Ishikawa (cell line): ENCODE measurements at regions not wholly inside any gene's neighbourhood (a gene's known extent, or its start where the extent isn't known, plus 50 kb on each side); places are given as distances from the start of the nearest gene placed in this dataset.

Source experiments
- CEBPB ChIP-seq: IDR thresholded peaks from 2 replicates; pipeline ENCODE4 v1.6.1; 2012
- CREB1 ChIP-seq: IDR thresholded peaks from 2 replicates; pipeline ENCODE4 v1.6.1; 2012; ENCODE audit warnings: low read depth
- EGR1 ChIP-seq: IDR thresholded peaks from 2 replicates; pipeline ENCODE4 v1.6.1; 2012
- EP300 ChIP-seq: IDR thresholded peaks from 2 replicates; pipeline ENCODE4 v1.6.1; 2012; ENCODE audit warnings: borderline replicate concordance
- FOXM1 ChIP-seq: IDR thresholded peaks from 2 replicates; pipeline ENCODE4 v1.6.1; 2012; ENCODE audit warnings: low read depth, borderline replicate concordance
- NFIC ChIP-seq: IDR thresholded peaks from 2 replicates; pipeline ENCODE4 v1.6.1; 2012
- RAD21 ChIP-seq: IDR thresholded peaks from 2 replicates; pipeline ENCODE4 v1.6.1; 2012; ENCODE audit warnings: low read depth
- TAF1 ChIP-seq: IDR thresholded peaks from 2 replicates; pipeline ENCODE4 v1.6.1; 2012; ENCODE audit warnings: low read depth, mild to moderate bottlenecking
- TCF12 ChIP-seq: IDR thresholded peaks from 2 replicates; pipeline ENCODE4 v1.6.1; 2012; ENCODE audit warnings: low read depth
- TEAD4 ChIP-seq: IDR thresholded peaks from 2 replicates; pipeline ENCODE4 v1.6.1; 2012
- YY1 ChIP-seq: IDR thresholded peaks from 2 replicates; pipeline ENCODE4 v1.6.1; 2012; ENCODE audit warnings: low read depth
- ZBTB7A ChIP-seq: IDR thresholded peaks from 2 replicates; pipeline ENCODE4 v1.6.1; 2012; ENCODE audit warnings: low read depth
- TF ChIP-seq, protein P1 (sequence below): IDR thresholded peaks from 2 replicates; pipeline ENCODE4 v1.6.1; 2012; ENCODE audit warnings: low read depth, mild to moderate bottlenecking
- TF ChIP-seq, protein P2 (sequence below): IDR thresholded peaks from 2 replicates; pipeline ENCODE4 v1.6.1; 2012
- TF ChIP-seq, protein P3 (sequence below): IDR thresholded peaks from 2 replicates; pipeline ENCODE4 v1.6.1; 2012

DNA sequence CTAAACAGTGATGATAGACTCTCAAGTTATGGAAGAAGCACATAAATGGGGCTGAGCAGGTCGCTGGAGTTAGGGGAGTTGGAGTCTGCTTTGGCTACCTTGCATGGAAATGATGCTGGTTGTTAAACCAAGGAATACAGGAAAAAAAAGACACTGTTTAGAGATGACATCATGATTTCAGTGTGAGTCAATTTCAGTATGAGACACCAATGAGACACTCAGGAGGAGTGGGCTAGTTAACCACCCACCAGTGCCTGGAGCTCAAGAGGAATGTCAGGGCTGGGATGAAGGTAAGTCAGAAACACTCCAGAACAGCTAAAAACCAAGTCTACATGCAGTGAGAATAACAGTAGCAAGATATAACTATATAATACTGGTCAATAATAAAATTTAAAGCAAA is 303.6 kb downstream of the SOX11 start:
- no peak for TF ChIP-seq CEBPB
- no peak for TF ChIP-seq CREB1
- no peak for TF ChIP-seq NFIC
- no peak for TF ChIP-seq TEAD4
- TF ChIP-seq, protein P1, sequence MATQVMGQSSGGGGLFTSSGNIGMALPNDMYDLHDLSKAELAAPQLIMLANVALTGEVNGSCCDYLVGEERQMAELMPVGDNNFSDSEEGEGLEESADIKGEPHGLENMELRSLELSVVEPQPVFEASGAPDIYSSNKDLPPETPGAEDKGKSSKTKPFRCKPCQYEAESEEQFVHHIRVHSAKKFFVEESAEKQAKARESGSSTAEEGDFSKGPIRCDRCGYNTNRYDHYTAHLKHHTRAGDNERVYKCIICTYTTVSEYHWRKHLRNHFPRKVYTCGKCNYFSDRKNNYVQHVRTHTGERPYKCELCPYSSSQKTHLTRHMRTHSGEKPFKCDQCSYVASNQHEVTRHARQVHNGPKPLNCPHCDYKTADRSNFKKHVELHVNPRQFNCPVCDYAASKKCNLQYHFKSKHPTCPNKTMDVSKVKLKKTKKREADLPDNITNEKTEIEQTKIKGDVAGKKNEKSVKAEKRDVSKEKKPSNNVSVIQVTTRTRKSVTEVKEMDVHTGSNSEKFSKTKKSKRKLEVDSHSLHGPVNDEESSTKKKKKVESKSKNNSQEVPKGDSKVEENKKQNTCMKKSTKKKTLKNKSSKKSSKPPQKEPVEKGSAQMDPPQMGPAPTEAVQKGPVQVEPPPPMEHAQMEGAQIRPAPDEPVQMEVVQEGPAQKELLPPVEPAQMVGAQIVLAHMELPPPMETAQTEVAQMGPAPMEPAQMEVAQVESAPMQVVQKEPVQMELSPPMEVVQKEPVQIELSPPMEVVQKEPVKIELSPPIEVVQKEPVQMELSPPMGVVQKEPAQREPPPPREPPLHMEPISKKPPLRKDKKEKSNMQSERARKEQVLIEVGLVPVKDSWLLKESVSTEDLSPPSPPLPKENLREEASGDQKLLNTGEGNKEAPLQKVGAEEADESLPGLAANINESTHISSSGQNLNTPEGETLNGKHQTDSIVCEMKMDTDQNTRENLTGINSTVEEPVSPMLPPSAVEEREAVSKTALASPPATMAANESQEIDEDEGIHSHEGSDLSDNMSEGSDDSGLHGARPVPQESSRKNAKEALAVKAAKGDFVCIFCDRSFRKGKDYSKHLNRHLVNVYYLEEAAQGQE: no peak
- TF ChIP-seq TCF12: no peak
- TF ChIP-seq EP300: no peak
- no peak for TF ChIP-seq YY1

DNA sequence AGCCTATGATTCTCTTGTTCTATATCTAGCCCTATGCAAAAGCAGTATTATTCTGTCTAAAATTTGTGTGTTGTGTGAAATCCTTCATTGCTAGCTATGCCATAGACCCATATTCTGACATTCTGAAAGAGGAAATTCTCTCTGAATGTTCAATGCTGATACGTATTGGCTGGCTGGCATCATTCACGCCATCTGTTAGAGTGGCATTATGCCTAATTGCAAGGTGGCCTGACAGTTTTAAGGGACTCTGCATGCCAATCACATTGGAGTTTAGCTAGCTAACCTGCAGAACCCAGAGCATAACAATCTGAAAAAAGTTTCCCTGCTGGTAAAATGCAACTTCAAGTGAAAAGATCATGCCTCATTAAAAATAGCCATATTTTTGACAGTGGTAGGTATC is 316.0 kb downstream of the SOX11 start:
- TF ChIP-seq RAD21 (no peak), CEBPB (no peak), TAF1 (no peak), TEAD4 (no peak), FOXM1 (no peak), YY1 (no peak), NFIC (no peak), CREB1 (no peak), EP300 (no peak), EGR1 (no peak), TCF12 (no peak)
- TF ChIP-seq, protein P1: no peak

DNA sequence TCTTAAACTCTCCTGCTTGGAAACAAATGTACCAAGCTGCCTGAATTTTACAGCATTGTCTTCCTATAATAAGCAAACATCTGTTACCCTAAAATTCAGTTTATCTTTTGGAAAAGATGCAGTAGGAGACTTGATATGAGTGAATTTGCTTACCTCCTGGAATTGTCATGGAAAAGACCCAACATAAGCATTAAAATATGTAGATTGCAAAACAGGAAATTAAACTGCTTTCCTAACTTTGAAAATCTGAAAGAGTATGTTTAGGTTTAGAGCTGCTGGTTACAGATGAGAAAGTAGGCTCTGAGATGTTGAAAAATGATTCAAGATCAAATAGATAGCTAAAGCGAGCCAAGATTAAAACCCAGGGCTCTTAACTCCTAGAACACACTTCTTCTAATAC is 316.5 kb downstream of the SOX11 start:
- no peak for TF ChIP-seq TEAD4
- TF ChIP-seq, protein P2, sequence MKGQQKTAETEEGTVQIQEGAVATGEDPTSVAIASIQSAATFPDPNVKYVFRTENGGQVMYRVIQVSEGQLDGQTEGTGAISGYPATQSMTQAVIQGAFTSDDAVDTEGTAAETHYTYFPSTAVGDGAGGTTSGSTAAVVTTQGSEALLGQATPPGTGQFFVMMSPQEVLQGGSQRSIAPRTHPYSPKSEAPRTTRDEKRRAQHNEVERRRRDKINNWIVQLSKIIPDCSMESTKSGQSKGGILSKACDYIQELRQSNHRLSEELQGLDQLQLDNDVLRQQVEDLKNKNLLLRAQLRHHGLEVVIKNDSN: no peak
- no peak for TF ChIP-seq ZBTB7A

DNA sequence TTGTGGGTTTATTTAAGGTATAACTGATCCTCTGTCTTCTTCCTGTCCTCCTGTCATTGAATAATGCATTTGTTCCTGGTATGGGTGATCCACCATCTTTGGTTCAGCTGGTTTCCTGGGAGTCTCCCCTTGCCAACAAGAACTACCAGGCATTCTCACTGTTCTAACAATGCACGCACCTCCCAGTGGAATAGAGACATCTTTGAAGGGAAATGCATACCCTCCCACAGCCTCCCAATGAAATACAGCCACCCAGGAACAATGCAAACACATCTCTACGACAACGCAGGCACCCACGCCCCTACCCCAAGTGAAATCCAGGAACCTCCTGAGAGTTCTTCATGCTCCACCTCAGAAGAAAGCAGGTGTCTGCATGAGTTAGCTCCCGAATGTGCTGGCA is 318.0 kb downstream of the SOX11 start:
- TF ChIP-seq TEAD4: no peak
- TF ChIP-seq NFIC: no peak
- TF ChIP-seq YY1: no peak
- TF ChIP-seq RAD21: no peak
- TF ChIP-seq ZBTB7A: no peak
- no peak for TF ChIP-seq TCF12
- no peak for TF ChIP-seq EP300
- TF ChIP-seq EGR1: no peak
- TF ChIP-seq, protein P3, sequence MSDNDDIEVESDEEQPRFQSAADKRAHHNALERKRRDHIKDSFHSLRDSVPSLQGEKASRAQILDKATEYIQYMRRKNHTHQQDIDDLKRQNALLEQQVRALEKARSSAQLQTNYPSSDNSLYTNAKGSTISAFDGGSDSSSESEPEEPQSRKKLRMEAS: no peak
- TF ChIP-seq FOXM1: no peak
- TF ChIP-seq CEBPB: no peak
- no peak for TF ChIP-seq TAF1
- TF ChIP-seq, protein P2: no peak

DNA sequence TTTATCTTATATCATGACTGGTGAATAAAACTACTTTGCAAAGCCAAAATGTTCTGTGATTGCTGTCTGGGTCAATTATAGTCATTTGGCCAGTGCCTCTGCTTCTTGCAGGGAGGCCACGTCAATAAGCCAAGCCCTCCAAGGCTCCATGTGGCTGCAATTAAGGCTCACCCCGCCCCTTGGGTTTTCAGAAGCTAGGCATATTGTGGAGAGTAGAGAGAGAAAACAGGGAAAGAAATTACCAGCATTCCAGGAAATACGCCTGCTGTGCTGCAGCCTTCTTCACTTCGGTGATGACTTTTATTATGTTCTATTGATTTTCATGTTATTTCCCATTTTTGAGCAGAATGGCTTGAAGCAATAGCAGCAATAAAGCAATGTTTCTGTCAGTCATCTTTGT is 319.7 kb downstream of the SOX11 start:
- no peak for TF ChIP-seq TCF12
- no peak for TF ChIP-seq TAF1
- no peak for TF ChIP-seq ZBTB7A
- no peak for TF ChIP-seq TEAD4
- no peak for TF ChIP-seq CEBPB
- no peak for TF ChIP-seq FOXM1
- TF ChIP-seq EGR1: no peak

DNA sequence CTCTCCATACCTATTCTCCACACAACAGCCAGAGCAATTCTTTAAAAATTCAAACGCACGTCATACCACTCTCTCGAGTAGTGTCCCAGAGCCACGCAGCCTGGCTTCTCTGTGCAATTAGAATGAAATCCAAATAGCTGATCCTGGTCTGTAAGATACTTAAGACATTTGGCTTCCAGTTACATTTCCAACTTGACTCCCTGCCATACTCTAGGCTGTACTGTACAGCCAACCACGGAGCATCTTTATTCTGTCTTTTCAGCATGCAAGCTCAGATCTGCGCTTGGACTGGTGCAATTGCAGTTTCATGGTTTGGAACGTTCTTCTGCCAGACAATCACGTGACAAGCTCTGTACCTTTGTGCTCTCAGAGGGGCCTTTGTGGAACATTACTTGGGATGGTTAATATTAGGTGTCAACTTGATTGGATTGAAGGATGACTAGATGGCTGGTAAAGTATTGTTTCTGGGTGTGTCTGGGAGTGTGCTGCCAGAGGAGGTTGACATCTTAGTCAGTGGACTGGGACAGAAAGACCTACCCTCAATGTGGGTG is 325.6 kb downstream of the SOX11 start:
- TF ChIP-seq, protein P3: no peak
- no peak for TF ChIP-seq EP300
- no peak for TF ChIP-seq EGR1
- TF ChIP-seq, protein P2: no peak
- no peak for TF ChIP-seq RAD21
